GOT3 (cell line): ENCODE measurements at regions not wholly inside any gene's neighbourhood (a gene's known extent, or its start where the extent isn't known, plus 50 kb on each side); places are given as distances from the start of the nearest gene placed in this dataset.

ENCODE experiments used
- DNase-seq: peaks from one replicate; lab custom pipeline; 2025; ENCODE audit warnings: mixed read lengths; lab: John Stamatoyannopoulos, UW

- no peak for DNase-seq
These were observed 299.4 kb downstream of the UTP18 start for GRCh38 chr17:51559778-51560177.

- no peak for DNase-seq
These were observed 300.1 kb downstream of the UTP18 start for GRCh38 chr17:51560398-51560797.

- no peak for DNase-seq
These were observed 303.6 kb downstream of the UTP18 start for GRCh38 chr17:51563961-51564360.

- no peak for DNase-seq
These were observed 311.8 kb downstream of the UTP18 start for GRCh38 chr17:51572115-51572514.
